Brain microvascular endothelial cell (primary cell): ENCODE measurements at regions not wholly inside any gene's neighbourhood (a gene's known extent, or its start where the extent isn't known, plus 50 kb on each side); places are given as distances from the start of the nearest gene placed in this dataset.
"Not testable (repeated sequence)": the region's sequence is repeated elsewhere in the genome, so short reads cannot be mapped to it uniquely, and the experiment has no call there.

Experiments
- DNase-seq: peaks from one replicate; pipeline ENCODE4 v3.0.0-alpha.2; 2020
- H3K27ac ChIP-seq: fragments of 250-450 bp; sonication (Bioruptor Pico); 2 replicates; pipeline ENCODE4 v1.5.1; 2020; ENCODE audit warnings: mild to moderate bottlenecking, moderate library complexity
- H3K27me3 ChIP-seq: fragments of 250-450 bp; sonication (Bioruptor Pico); replicated peaks from 2 replicates; pipeline ENCODE4 v1.5.1; 2020; ENCODE audit warnings: mild to moderate bottlenecking
- H3K36me3 ChIP-seq: fragments of 250-450 bp; sonication (Bioruptor Pico); replicated peaks from 2 replicates; pipeline ENCODE4 v1.5.1; 2020; ENCODE audit warnings: mild to moderate bottlenecking
- H3K4me3 ChIP-seq: 2 replicates; pipeline ENCODE4 v1.5.1; 2011; ENCODE audit warnings: low read depth, mild to moderate bottlenecking, control low read depth, low read length, moderate library complexity
- in situ Hi-C: cut with HindIII; loops from 2 replicates; pipeline ENCODE4 v1.10.0; 2017; ENCODE audit warnings: low sequenced_read_pairs, low pct_ligation_motif_present
- TF ChIP-seq, protein P1 (sequence below): IDR thresholded peaks from 2 replicates; pipeline ENCODE4 v1.5.1; 2011; ENCODE audit warnings: low read depth, mild to moderate bottlenecking, moderate library complexity, low read length, control low read depth, inconsistent platforms; ENCODE audit errors: missing control alignments

DNA sequence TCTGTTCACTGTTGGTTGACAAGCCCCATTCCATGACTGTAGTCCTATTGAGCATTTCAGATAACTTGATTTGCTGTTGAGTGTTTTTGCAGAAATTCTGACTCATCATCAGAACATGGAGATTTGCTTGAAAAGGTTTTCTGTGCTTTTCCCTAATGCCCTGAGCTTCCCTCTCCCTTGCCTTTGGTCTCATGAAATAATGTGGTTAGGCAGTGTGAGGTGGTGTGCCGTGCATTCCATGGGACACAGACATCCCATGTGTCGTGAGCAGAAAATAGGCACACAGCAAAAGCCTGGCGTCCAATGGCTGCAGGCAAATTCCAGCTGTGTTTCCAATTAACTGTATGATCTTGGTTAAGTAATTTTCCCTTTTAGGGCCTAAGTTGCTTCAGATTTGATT lies 197.4 kb downstream of the DLEU7 start:
- in situ Hi-C loops = no loop called here
- Histone ChIP-seq H3K4me3 (no peak overlapping the region), H3K36me3 (no peaks in the 10 kb centered on the region), H3K27me3 (no peaks in the 10 kb centered on the region), H3K27ac (peak overlapping the region; percentile 77)
- TF ChIP-seq, protein P1, sequence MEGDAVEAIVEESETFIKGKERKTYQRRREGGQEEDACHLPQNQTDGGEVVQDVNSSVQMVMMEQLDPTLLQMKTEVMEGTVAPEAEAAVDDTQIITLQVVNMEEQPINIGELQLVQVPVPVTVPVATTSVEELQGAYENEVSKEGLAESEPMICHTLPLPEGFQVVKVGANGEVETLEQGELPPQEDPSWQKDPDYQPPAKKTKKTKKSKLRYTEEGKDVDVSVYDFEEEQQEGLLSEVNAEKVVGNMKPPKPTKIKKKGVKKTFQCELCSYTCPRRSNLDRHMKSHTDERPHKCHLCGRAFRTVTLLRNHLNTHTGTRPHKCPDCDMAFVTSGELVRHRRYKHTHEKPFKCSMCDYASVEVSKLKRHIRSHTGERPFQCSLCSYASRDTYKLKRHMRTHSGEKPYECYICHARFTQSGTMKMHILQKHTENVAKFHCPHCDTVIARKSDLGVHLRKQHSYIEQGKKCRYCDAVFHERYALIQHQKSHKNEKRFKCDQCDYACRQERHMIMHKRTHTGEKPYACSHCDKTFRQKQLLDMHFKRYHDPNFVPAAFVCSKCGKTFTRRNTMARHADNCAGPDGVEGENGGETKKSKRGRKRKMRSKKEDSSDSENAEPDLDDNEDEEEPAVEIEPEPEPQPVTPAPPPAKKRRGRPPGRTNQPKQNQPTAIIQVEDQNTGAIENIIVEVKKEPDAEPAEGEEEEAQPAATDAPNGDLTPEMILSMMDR = no peak
- DNase-seq = peak; percentile 22

DNA sequence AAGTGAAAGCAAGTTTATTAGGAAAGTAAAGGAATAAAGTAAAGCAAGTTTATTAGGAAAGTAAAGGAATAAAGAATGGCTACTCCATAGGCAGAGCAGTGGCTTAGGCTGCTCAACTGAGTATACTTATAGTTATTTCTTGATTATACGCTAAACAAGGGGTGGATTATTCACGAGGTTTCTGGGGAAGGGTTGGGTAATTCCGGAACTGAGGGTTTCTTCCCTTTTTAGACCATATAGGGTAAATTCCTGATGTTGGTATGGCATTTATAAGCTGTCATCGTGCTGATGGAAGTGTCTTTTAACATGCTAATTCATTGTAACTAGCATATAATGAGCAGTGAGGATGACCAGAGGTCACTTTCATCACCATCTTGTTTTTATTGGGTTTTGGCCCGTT lies 194.3 kb downstream of the DLEU7 start:
- in situ Hi-C loops = no loop called here
- no peaks in the 10 kb centered on the region for H3K27me3 ChIP-seq
- TF ChIP-seq, protein P1 = no peak
- H3K27ac ChIP-seq = no peak overlapping the region
- no peak overlapping the region for H3K4me3 ChIP-seq
- no peaks in the 10 kb centered on the region for H3K36me3 ChIP-seq
- DNase-seq = no peak

DNA sequence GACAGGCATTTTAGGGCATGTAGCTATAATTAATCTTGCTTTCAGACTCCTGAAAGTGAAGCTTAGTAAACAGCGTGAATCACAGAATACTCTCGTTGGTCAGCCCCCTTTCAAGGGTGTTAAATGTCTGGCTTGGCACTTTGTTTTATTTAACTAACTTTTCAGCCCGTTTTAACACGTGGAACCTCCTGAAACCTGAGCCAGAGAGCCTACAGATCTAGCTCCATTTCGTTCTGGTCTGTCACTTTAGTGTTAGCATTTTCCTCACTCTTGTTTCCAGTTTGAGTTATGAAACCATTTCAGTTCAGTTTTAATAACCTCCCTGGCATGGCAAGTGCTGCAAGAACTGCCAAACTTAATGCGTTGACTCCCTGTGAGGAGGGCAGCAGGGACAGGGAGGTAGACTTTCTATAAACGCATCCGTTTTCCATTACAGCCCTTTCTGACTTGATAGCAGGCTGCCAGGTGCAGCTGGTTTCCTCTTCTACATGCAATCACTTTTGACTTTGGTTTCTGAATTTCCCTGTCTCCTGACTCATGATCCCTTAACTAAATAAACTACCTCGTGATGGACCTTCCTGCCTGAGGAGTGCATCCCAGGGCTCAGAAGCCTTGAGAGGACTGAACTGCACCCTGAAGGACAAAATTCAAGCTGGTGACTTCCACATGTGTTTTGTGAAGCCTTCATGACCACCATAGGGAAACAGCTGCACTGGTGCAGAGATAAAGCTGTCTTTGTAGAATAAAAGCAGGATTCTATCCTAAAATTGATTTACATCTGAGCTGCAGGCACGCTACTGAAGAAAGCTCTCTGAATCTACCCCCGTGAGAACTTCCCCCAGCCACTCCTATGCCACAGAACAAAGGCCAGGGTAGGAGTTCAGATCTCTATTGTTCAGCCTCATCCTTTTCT lies 192.6 kb downstream of the DLEU7 start:
- no peaks in the 10 kb centered on the region for H3K27me3 ChIP-seq
- H3K27ac ChIP-seq = no peak overlapping the region
- DNase-seq = peak; percentile 13
- in situ Hi-C loops = no loop called here
- H3K36me3 ChIP-seq = no peaks in the 10 kb centered on the region
- no peak overlapping the region for H3K4me3 ChIP-seq
- TF ChIP-seq, protein P1 = no peak

DNA sequence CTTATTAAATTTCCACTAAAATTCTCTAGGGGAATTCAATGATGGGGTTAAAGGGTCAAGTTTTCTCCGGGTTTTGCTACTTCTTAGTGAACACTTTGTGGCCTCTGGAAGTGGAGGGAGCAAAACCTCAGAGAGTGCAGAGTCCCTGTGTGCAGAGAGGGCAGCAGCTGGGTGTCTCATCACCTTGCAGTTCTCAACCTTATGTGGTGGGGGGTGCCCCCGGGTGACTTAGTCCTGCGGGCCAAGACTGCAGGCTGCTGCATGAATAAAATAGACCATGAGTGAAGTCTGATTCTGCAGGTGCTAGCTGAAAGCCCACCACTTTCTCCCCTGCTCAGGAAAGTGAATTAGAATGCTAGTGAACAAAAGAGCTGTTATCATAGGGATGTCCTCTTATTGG lies 191.6 kb downstream of the DLEU7 start:
- in situ Hi-C loops = no loop called here
- no peaks in the 10 kb centered on the region for H3K27me3 ChIP-seq
- no peak overlapping the region for H3K27ac ChIP-seq
- no peaks in the 10 kb centered on the region for H3K36me3 ChIP-seq
- no peak overlapping the region for H3K4me3 ChIP-seq
- TF ChIP-seq, protein P1 = no peak
- no peak for DNase-seq

DNA sequence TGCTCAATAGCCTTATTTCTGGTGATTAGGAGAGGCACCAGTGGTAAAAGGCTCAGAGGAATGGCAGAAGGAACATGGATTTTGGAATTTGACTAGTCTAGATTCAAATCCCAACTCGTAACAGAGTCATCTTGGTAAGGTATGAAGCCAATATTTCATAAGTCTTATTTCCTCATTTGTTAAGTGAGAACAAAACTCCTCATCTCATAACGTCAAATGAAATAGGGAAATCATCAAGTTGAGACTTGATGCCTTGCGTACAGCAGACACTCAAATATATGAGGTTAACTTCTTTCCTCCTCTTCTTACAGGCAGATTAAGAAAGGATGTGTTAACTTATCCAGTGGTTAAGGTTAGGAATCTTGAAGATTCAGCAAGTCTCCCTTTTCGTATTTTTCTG lies 189.2 kb downstream of the DLEU7 start:
- in situ Hi-C loops = no loop called here
- Histone ChIP-seq H3K4me3 (no peak overlapping the region), H3K27ac (no peak overlapping the region), H3K36me3 (no peaks in the 10 kb centered on the region), H3K27me3 (no peaks in the 10 kb centered on the region)
- no peak for DNase-seq
- TF ChIP-seq, protein P1 = no peak

DNA sequence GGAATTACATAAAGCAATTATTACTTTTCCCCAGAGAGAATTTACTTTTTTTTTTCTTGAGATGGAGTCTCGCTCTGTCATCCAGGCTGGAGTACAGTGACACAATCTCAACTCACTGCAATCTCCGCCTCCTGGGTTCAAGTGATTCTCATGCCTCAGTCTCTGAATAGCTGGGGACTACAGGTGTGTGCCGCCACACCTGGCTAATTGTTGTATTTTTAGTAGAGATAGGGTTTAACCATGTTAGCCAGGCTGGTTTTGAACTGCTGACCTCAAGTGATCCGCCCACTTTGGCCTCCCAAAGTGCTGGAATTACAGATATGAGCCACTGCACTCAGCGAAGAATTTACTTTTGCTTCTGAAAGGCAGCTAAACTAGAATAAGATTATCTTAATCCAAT lies 181.6 kb downstream of the DLEU7 start:
- H3K27me3 ChIP-seq, in situ Hi-C loops, H3K36me3 ChIP-seq, H3K4me3 ChIP-seq, DNase-seq, H3K27ac ChIP-seq: not testable (repeated sequence)
